Bronchial epithelial cell (primary cell): ENCODE measurements at regions not wholly inside any gene's neighbourhood (a gene's known extent, or its start where the extent isn't known, plus 50 kb on each side); places are given as distances from the start of the nearest gene placed in this dataset.
"Not testable (repeated sequence)": the region's sequence is repeated elsewhere in the genome, so short reads cannot be mapped to it uniquely, and the experiment has no call there.

Experiments used
- DNase-seq: peaks from one replicate; pipeline ENCODE4 v3.0.0-alpha.2; 2010; ENCODE audit warnings: low read depth
- FAIRE-seq: peaks from 2 replicates; lab custom pipeline; 2011; peaks lifted over from hg19 to GRCh38; lab: Jason Lieb, UNC
- H3K27me3 ChIP-seq: 2 replicates; pipeline ENCODE4 v1.5.1; 2011; ENCODE audit warnings: low read length; ENCODE audit not compliant: control insufficient read depth, insufficient read depth
- H3K36me3 ChIP-seq: 2 replicates; pipeline ENCODE4 v1.5.1; 2011; ENCODE audit warnings: low read length; ENCODE audit not compliant: control insufficient read depth, insufficient read depth
- H3K4me3 ChIP-seq: 2 replicates; pipeline ENCODE4 v1.5.1; 2011; ENCODE audit warnings: mild to moderate bottlenecking, low read depth, low read length, control low read depth
- TF ChIP-seq, protein P1 (sequence below): IDR thresholded peaks from 2 replicates; pipeline ENCODE4 v1.5.1; 2011; ENCODE audit warnings: mild to moderate bottlenecking, moderate library complexity, low read length, control low read depth, inconsistent platforms; ENCODE audit not compliant: insufficient read depth, severe bottlenecking

DNA sequence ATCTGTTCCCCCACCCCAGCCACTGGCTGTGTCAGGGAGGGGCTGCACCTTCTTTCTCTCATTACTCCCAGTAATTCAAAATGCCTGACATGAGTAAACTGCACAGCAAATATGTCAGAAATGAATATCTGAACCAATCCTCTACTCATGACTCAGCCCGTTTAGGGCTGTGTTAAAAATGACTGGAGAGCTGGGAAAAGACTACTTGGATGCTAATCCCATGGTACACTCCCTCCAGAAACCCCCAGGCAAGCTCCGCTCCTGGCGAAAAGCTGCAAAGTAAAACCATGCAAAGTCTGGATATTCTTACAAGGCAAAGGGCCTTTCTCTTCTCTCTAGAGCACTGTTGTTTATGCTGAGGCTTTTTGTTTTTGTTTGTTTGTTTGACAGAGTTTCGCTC, 448.1 kb upstream of the DYNLRB2 start:
- peak; percentile 60 for DNase-seq
- no peak for FAIRE-seq
- TF ChIP-seq, protein P1, sequence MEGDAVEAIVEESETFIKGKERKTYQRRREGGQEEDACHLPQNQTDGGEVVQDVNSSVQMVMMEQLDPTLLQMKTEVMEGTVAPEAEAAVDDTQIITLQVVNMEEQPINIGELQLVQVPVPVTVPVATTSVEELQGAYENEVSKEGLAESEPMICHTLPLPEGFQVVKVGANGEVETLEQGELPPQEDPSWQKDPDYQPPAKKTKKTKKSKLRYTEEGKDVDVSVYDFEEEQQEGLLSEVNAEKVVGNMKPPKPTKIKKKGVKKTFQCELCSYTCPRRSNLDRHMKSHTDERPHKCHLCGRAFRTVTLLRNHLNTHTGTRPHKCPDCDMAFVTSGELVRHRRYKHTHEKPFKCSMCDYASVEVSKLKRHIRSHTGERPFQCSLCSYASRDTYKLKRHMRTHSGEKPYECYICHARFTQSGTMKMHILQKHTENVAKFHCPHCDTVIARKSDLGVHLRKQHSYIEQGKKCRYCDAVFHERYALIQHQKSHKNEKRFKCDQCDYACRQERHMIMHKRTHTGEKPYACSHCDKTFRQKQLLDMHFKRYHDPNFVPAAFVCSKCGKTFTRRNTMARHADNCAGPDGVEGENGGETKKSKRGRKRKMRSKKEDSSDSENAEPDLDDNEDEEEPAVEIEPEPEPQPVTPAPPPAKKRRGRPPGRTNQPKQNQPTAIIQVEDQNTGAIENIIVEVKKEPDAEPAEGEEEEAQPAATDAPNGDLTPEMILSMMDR: no peak
- H3K36me3 ChIP-seq: no peaks in the 10 kb centered on the region
- H3K27me3 ChIP-seq: no peaks in the 10 kb centered on the region
- H3K4me3 ChIP-seq: no peak overlapping the region

DNA sequence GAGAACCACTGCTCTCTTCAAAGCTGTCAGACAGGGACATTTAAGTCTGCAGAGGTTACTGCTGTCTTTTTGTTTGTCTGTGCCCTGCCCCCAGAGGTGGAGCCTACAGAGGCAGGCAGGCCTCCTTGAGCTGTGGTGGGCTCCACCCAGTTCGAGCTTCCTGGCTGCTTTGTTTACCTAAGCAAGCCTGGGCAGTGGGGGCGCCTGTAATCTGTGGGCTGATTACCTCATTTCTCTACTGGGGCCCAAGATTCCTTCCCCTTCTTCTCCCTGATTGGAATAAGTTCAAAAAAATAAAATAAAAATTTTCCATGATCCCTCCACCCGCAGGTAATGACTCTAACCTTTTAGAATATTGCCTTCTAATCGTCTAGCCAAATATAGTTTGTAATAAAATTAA, 449.3 kb upstream of the DYNLRB2 start:
- not testable (repeated sequence) for H3K4me3 ChIP-seq, FAIRE-seq, H3K36me3 ChIP-seq, H3K27me3 ChIP-seq
- DNase-seq: peak; percentile 71

DNA sequence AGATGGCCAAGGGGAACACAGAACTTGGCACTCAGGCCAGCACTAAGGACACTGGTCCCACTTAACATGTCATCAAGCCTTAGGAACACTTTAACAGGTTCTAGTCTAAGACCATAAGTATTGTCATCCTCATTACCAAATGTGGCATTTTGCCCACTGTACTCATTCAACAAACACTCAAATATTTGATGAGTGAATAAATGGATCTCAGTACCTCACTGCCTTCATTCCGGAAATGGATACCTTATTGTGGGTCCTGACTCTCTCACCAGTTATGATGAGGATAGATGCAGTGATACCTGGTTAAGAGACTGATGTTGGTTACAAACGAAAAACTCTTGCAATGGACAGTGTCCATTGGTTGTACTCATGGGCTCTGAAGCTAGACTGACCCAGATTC, 455.2 kb upstream of the DYNLRB2 start:
- DNase-seq (peak; percentile 91), FAIRE-seq (no peak)
- H3K36me3 ChIP-seq: no peaks in the 10 kb centered on the region
- no peak overlapping the region for H3K4me3 ChIP-seq
- TF ChIP-seq, protein P1: no peak
- H3K27me3 ChIP-seq: no peaks in the 10 kb centered on the region

- DNase-seq: peak; percentile 77
- TF ChIP-seq, protein P1: peak; percentile 70
- no peak for FAIRE-seq
- no peaks in the 10 kb centered on the region for H3K36me3 ChIP-seq
- no peaks in the 10 kb centered on the region for H3K27me3 ChIP-seq
- no peak overlapping the region for H3K4me3 ChIP-seq
Observed at GRCh38 chr16:80084614-80085013, 456.2 kb upstream of the DYNLRB2 start.

DNA sequence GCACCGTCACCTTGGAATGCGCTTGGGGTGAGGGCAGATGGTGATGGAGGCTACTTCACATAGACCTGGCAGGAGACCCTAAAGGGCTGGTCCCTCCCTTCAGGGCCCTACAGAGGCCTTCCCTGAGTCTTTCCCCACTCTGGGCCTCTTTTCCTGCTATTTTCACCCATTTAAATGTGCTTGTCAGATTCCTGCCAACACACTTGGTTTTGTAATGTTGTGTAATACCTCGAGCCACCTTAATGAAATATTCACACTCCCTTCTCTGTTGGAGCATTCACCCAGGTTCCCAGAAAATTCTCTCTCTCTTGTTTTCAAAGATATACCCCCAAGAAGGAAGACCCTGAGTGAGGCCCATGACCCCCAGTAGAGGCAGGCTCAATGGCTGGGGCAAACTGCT, 456.6 kb upstream of the DYNLRB2 start:
- H3K4me3 ChIP-seq: no peak overlapping the region
- no peak for DNase-seq
- no peak for FAIRE-seq
- no peaks in the 10 kb centered on the region for H3K27me3 ChIP-seq
- TF ChIP-seq, protein P1: no peak
- no peaks in the 10 kb centered on the region for H3K36me3 ChIP-seq

- FAIRE-seq: no peak
- Histone ChIP-seq H3K36me3 (no peaks in the 10 kb centered on the region), H3K4me3 (no peak overlapping the region), H3K27me3 (no peaks in the 10 kb centered on the region)
- no peak for DNase-seq
- TF ChIP-seq, protein P1: no peak
Observed at GRCh38 chr16:80082906-80083305, 457.9 kb upstream of the DYNLRB2 start.
